T47D (cell line): ENCODE measurements at regions not wholly inside any gene's neighbourhood (a gene's known extent, or its start where the extent isn't known, plus 50 kb on each side); places are given as distances from the start of the nearest gene placed in this dataset.

ENCODE experiments used
- DNase-seq, 2 experiments: peaks; one replicate each; pipeline versions ENCODE4 v3.0.0 to v3.0.0-alpha.2; 2011 to 2012; ENCODE audit warnings: low read depth in 1 of 2, low spot score in 1 of 2
- JUND ChIP-seq: IDR thresholded peaks from 2 replicates; pipeline ENCODE4 v1.6.1; 2012; ENCODE audit warnings: low read depth
- in situ Hi-C: cut with HindIII; loops from 2 replicates; pipeline ENCODE4 v1.10.0; 2016; ENCODE audit warnings: low sequenced_read_pairs, low pct_unique_long_range_greater_than_20kb

DNA sequence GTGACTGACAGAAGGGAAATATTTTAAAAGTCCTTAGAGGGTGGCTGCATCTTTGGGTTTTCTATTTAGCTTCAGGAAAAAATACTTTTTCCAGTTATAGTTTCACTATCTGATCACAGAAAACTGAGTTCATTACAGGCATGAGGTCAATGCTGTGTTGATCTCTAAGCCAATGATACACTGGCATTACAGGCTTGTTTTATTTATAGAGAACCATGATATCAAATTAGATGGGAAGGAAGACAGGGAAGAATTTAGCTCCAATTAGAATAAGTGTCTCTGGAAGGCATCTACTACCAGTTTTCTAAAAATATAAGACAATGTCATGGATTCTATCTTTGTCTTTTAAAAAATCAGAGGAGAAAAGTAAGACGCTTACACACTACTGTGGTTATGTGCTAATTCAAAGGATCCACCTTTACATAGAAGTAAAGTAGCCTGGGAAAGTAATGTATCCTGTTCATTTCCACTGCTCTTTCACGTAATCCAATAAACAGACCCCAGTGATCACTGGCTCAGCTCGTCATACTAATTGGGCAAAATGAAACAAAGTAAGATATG, 344.5 kb upstream of the PPARGC1A start:
- TF ChIP-seq JUND, result no peak
- DNase-seq, result no peak
- in situ Hi-C loops, result no loop called here

- TF ChIP-seq JUND, result no peak
- in situ Hi-C loops, result no loop called here
- no peak for DNase-seq
Measured at GRCh38 chr4:24230955-24231354, 341.1 kb upstream of the PPARGC1A start.

- no peak for TF ChIP-seq JUND
- in situ Hi-C loops, result no loop called here
- no peak for DNase-seq
Measured at GRCh38 chr4:24229978-24230377, 340.1 kb upstream of the PPARGC1A start.

DNA sequence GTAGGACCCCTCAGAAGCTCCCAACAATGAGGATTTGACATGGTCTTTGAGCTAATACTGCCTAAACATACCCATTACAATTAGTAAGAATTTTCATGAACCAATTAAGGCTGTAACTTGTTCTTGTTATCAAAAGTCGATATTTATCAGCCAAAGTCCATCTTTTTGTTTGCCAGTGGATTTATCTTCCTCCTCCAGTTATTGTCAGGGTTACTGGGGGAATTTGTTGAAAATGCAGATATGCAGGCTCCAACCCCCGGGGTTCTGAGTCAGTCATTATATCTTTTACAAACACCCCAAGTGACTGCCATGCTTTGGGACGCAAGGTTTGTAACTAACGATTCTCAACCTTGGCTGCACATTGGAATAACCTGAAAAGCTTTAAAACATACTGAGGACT, 338.8 kb upstream of the PPARGC1A start:
- no peak for DNase-seq
- TF ChIP-seq JUND, result no peak
- in situ Hi-C loops, result no loop called here

DNA sequence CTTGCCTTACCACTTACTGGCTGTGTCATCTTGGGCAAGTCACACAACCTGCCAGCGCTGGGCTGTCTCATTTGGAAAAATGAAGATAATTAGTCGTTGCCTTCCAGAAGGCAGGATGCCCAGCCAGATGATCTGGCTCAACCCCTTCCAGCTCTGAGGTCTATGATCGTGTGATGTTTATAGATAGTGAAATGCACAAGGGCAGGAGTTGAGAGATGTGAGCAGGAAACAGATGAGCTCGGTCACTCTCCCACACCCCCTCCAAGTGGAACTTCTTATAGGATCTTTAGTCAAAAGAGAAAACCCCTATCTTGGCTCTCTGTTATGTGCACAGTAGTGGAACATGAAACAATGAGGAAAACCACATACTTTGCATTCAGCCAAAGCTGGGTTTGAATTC, 336.8 kb upstream of the PPARGC1A start:
- in situ Hi-C loops, result no loop called here
- DNase-seq, result no peak
- TF ChIP-seq JUND, result no peak

DNA sequence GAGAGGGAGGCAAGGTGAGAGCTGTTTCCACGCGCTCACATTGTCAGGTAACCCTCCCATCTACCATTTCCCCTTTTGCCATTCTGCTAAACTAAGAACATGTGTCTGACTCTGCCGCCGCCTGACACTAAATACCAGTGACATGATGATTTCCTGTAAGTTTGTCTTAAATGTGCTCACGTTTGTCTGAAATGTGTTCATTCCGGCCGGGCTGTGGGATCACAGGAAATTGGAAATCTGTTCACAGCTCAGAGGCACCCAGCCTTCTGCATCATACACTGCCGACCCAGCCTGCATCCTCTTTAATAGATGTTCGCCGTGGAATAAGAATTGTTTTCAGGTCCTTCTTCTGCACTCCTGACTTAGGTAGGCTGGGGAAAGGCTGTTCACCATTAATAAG, 336.2 kb upstream of the PPARGC1A start:
- in situ Hi-C loops, result no loop called here
- TF ChIP-seq JUND, result no peak

DNA sequence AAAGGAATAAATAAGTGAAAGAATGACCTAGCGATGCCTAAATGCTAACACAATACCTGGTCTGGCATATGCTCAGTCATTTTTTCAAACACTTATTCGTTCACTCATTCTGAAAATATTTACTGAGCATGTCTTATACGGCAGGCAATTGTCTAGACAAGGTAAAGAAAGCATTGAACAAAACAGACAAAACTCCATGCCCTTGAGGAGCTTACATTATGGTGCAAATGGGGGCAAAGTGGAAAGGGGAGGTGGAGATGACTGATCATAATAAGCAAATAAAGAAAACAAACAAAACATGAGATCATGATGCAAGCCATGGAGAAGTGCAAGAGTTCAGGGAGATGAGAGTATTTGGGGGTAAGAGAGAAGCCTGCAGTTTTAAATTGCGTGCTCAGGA, 334.6 kb upstream of the PPARGC1A start:
- no peak for DNase-seq
- no peak for TF ChIP-seq JUND
- in situ Hi-C loops, result no loop called here

More for the DNA sequence above, 336.2 kb upstream of the PPARGC1A start:
- DNase-seq, result no peak

DNA sequence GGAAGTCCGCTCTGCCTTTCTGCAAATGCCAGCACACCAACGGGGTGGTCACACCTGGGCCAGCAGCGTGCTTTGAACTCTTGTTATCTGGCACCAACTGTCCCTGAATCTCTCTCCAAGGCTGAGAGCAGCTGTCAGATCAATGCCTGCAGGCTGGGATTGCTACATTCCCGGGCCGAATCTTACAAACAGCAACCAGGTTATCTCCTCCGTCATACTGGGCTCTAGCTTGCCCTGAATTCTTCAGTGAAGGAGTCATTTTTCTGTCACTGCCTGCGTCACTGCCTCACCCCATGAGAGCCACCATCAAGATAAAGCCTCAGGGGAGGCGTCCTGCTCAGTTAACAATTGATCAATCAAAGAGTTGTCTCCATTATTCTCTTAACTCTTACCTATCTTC, 329.4 kb upstream of the PPARGC1A start:
- in situ Hi-C loops, result no loop called here
- TF ChIP-seq JUND, result no peak
- DNase-seq, result no peak

- in situ Hi-C loops, result no loop called here
- TF ChIP-seq JUND, result no peak
- no peak for DNase-seq
Measured at GRCh38 chr4:24218566-24218965, 328.7 kb upstream of the PPARGC1A start.

DNA sequence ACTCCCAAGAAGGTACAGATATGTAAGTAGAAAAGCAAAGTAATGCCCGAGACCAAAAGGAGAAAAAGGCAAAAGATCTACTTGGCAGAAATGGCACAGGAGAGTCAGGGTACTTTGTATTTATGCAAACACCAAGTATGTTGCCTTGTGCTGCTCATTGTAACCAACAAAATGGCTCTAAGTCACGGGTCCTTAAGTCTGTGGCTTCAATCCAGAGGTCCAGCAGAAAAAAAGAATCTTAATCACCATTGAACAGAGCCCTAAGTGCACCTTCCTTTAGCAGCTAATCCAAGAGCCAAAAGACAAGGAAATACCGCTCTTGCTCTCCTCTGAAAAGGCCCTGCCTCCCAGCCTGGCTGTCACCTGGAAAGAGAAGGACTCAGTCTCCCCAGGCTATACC, 324.9 kb upstream of the PPARGC1A start:
- in situ Hi-C loops, result no loop called here
- no peak for DNase-seq
- no peak for TF ChIP-seq JUND

DNA sequence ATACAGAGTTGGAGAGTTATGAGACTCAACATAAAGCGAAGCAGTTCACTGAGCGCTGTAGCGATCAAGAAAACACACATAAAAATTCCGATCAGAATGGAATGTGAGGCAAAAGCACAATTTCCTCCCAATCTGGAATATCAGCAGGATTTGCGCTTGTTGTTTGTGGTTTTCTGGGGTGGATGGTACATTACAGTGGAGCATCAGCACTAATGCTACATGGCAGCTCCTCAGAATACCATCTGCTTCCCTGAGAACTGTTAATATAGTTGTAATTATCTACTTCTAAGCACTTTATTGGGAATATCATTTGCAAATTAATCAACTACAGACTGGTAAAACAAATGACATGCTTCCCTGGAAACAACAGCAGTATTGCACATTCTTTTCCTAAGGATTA, 324.1 kb upstream of the PPARGC1A start:
- no peak for TF ChIP-seq JUND
- DNase-seq, result no peak
- in situ Hi-C loops, result no loop called here

GRCh38 chr4:24212642-24213041, 322.8 kb upstream of the PPARGC1A start:
- in situ Hi-C loops, result no loop called here
- DNase-seq, result no peak
- TF ChIP-seq JUND, result no peak

DNA sequence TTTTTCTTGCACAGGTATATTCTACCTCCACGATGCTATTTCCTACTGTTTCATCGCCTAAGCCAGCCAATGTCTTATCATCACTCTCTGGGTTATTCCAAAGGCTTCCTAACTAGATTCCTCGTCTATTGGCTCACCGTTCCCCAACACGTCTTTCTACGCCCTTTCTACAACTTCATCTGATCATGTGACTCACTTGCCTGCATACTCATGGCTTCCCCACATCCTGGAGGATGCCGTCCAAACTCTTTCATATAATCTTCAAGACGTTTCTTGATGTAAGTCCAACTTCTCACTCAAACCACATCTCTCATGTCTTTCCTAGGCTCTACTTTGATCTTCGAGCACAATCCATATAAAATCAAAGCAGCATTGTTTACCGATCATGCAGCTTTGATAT, 322.0 kb upstream of the PPARGC1A start:
- in situ Hi-C loops, result no loop called here
- no peak for DNase-seq
- no peak for TF ChIP-seq JUND

DNA sequence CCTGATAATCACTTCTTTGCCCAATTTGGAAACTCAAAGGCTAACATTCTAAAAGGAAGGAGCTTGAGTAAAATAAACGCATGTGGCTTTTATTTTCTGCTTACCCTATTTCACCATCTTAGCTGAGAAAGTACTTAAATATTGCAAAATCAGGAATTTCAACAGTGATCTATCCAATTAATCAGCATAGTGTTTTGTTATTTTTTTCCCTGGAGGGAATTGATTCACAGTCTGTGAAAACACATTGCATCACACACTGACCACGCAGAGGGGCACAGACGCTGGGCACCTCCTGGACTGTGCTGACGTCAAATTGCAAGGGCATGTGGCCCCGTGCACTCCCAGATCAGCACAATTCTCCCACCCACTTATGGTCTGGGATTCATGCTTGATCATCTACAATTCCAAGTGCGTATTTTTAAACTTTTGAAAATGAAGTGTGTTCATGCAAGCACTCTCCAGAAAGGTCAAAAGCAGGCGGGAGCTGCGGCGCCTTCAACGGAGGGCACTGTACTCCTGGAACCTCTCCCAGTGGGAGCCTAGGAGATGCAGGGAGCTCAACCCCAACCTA, 320.6 kb upstream of the PPARGC1A start:
- in situ Hi-C loops, result no loop called here
- TF ChIP-seq JUND, result no peak
- no peak for DNase-seq
